ENCODE measurements at regions not wholly inside any gene's neighbourhood (a gene's known extent, or its start where the extent isn't known, plus 50 kb on each side); places are given as distances from the start of the nearest gene placed in this dataset.

DNA sequence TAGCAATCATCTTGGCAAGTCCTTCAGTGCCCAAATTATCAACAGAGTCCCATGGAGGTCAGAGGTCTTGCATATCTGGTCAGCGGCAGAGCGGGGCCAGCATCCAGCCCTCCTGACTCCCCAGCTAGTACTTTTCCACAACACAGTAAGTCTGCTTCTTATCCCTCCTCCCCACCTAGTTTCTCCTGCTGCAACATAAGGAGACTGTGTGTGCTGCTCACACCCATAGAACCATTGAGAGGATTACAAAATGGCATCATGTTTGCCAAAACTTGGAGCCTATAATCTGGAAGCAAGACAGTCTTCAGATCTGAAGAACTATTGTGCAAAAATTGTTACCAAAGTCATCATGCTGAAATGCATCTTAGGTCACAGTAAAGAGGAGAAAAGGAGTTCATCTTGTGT lies 125.8 kb upstream of the ZNF366 start:
- Histone ChIP-seq H3K9me1 (ENCODE audit: control insufficient read depth, extremely low read depth, insufficient read depth, low read length) (no peaks in the 10 kb centered on the region), H4K20me1 (ENCODE audit: control insufficient read depth, extremely low read depth, insufficient read depth, low read length) (no peaks in the 10 kb centered on the region), H3K79me2 (ENCODE audit: control insufficient read depth, insufficient read depth, low read length) (no peaks in the 10 kb centered on the region), H3K27ac (ENCODE audit: control insufficient read depth, insufficient read depth, low read length) (no peak overlapping the region), H3K9ac (ENCODE audit: control insufficient read depth, extremely low read depth, insufficient read depth, low read length) (no peak overlapping the region), H3K4me3 (ENCODE audit: control insufficient read depth in 2 of 3, extremely low read depth in 1 of 3, insufficient read depth in 2 of 3, low read depth in 1 of 3, low read length in 3 of 3) (no peak overlapping the region), H3K9me3 (ENCODE audit: control insufficient read depth, low read depth, low read length) (no peaks in the 10 kb centered on the region), H3K36me3 (ENCODE audit: control insufficient read depth in 2 of 2, extremely low read depth in 1 of 2, insufficient read depth in 2 of 2, low read length in 2 of 2) (no peaks in the 10 kb centered on the region), H3K27me3 (ENCODE audit: control insufficient read depth, extremely low read depth, insufficient read depth, low read length) (peaks cover 3% of the 10 kb centered on the region), H2AFZ (ENCODE audit: control insufficient read depth, low read length) (no peak overlapping the region), H3K4me2 (ENCODE audit: control insufficient read depth, extremely low read depth, insufficient read depth, low read depth, low read length) (no peak overlapping the region), H3K4me1 (ENCODE audit: control insufficient read depth, extremely low read depth, insufficient read depth, low read length) (no peaks in the 10 kb centered on the region)
- DNase-seq (ENCODE audit: low read depth, low spot score) (no peak), FAIRE-seq (no peak)
- dilution Hi-C loops (cut with MboI; ENCODE audit: extremely low pct_ligation_motif_present, low sequenced_read_pairs): no loop called here
- no peak for TF ChIP-seq EZH2 (IDR thresholded peaks at IDR 0.05; ENCODE audit: low read length)
- TF ChIP-seq, protein P1, sequence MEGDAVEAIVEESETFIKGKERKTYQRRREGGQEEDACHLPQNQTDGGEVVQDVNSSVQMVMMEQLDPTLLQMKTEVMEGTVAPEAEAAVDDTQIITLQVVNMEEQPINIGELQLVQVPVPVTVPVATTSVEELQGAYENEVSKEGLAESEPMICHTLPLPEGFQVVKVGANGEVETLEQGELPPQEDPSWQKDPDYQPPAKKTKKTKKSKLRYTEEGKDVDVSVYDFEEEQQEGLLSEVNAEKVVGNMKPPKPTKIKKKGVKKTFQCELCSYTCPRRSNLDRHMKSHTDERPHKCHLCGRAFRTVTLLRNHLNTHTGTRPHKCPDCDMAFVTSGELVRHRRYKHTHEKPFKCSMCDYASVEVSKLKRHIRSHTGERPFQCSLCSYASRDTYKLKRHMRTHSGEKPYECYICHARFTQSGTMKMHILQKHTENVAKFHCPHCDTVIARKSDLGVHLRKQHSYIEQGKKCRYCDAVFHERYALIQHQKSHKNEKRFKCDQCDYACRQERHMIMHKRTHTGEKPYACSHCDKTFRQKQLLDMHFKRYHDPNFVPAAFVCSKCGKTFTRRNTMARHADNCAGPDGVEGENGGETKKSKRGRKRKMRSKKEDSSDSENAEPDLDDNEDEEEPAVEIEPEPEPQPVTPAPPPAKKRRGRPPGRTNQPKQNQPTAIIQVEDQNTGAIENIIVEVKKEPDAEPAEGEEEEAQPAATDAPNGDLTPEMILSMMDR (optimal IDR thresholded peaks at IDR 0.05 in 1 of 3, IDR thresholded peaks at IDR 0.05 in 1 of 3, conservative IDR thresholded peaks at IDR 0.05 in 1 of 3; ENCODE audit: extremely low read depth in 1 of 3, insufficient read depth in 2 of 3, low read length in 3 of 3): no peak

DNA sequence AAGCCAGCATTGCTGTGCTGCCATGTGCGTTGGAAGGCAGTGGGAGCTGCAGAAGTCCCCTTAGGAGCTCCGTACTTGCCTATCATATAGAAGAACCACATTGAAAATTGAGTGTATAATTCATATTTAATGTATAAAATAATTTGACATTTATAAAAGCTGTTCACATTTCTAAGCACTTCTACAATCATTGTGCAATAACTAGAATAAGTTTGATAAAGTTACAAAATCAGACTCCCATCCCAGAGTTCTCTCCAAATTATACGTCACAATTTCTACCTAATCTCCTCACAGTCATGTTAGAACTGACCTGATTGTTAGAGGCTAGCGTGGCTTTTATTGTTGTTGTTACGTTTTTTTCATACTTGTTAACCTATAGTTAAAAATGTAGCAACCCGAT lies 123.5 kb upstream of the ZNF366 start:
- Histone ChIP-seq H2AFZ (ENCODE audit: control insufficient read depth, low read length) (no peak overlapping the region), H3K9me3 (ENCODE audit: control insufficient read depth, low read depth, low read length) (no peaks in the 10 kb centered on the region), H3K4me2 (ENCODE audit: control insufficient read depth, extremely low read depth, insufficient read depth, low read depth, low read length) (no peak overlapping the region), H3K27me3 (ENCODE audit: control insufficient read depth, extremely low read depth, insufficient read depth, low read length) (peaks cover 3% of the 10 kb centered on the region), H3K9ac (ENCODE audit: control insufficient read depth, extremely low read depth, insufficient read depth, low read length) (no peak overlapping the region), H3K36me3 (ENCODE audit: control insufficient read depth in 2 of 2, extremely low read depth in 1 of 2, insufficient read depth in 2 of 2, low read length in 2 of 2) (no peaks in the 10 kb centered on the region), H3K27ac (ENCODE audit: control insufficient read depth, insufficient read depth, low read length) (no peak overlapping the region), H3K4me3 (ENCODE audit: control insufficient read depth in 2 of 3, extremely low read depth in 1 of 3, insufficient read depth in 2 of 3, low read depth in 1 of 3, low read length in 3 of 3) (no peak overlapping the region), H4K20me1 (ENCODE audit: control insufficient read depth, extremely low read depth, insufficient read depth, low read length) (no peaks in the 10 kb centered on the region), H3K79me2 (ENCODE audit: control insufficient read depth, insufficient read depth, low read length) (no peaks in the 10 kb centered on the region), H3K4me1 (ENCODE audit: control insufficient read depth, extremely low read depth, insufficient read depth, low read length) (no peaks in the 10 kb centered on the region), H3K9me1 (ENCODE audit: control insufficient read depth, extremely low read depth, insufficient read depth, low read length) (no peaks in the 10 kb centered on the region)
- FAIRE-seq (no peak), DNase-seq (ENCODE audit: low read depth, low spot score) (no peak)
- dilution Hi-C loops (cut with MboI; ENCODE audit: extremely low pct_ligation_motif_present, low sequenced_read_pairs): no loop called here
- no peak for TF ChIP-seq EZH2 (IDR thresholded peaks at IDR 0.05; ENCODE audit: low read length)
- TF ChIP-seq, protein P1 (optimal IDR thresholded peaks at IDR 0.05 in 1 of 3, IDR thresholded peaks at IDR 0.05 in 1 of 3, conservative IDR thresholded peaks at IDR 0.05 in 1 of 3; ENCODE audit: extremely low read depth in 1 of 3, insufficient read depth in 2 of 3, low read length in 3 of 3): no peak
